Urothelium cell line (cell line): ENCODE measurements at regions not wholly inside any gene's neighbourhood (a gene's known extent, or its start where the extent isn't known, plus 50 kb on each side); places are given as distances from the start of the nearest gene placed in this dataset.
"Not testable (repeated sequence)": the region's sequence is repeated elsewhere in the genome, so short reads cannot be mapped to it uniquely, and the experiment has no call there.

ENCODE experiments used
- DNase-seq: peaks from one replicate; pipeline ENCODE4 v3.0.0; 2011; ENCODE audit warnings: low spot score, mixed read lengths
- FAIRE-seq: peaks from 2 replicates; lab custom pipeline; 2011; peaks lifted over from hg19 to GRCh38; lab: Jason Lieb, UNC

DNA sequence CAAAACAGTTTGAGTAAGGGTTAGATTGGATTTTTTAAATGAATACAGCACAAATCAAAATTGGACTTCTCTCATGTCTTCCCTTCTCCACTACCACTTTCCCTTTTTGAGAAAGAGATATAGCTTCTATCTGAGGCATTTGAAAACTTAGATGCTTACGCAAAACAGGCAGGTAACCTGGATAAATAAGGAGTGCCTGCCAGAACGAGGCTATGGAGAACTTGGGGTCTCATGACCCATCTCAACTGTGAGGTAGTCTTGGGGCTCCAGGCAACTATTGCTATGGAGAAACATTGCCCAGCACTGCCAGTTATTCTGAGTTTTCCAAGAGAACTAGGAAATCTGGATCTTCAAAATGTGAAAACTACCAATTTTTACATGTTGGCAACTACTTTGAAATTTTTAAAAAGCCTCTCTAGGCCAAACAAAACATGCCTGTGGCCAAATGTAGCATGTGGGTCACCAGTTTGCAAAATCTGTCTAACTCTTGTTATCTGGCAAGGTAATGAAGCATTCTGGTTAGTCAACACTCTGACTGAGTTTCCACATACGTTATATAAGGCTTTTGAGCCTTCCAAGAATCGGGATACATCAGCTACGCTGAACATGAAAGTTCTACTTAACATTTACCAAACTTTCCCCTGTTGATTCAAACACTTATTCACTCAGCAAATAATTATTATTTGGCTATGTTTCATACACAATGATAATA is 752.7 kb downstream of the KCNA4 start:
- DNase-seq (no peak), FAIRE-seq (no peak)

GRCh38 chr11:29261831-29262230 is 755.0 kb downstream of the KCNA4 start:
- DNase-seq (no peak), FAIRE-seq (no peak)

GRCh38 chr11:29260939-29261705 is 755.7 kb downstream of the KCNA4 start:
- peak; percentile 17 for FAIRE-seq
- peak; percentile 60 for DNase-seq

DNA sequence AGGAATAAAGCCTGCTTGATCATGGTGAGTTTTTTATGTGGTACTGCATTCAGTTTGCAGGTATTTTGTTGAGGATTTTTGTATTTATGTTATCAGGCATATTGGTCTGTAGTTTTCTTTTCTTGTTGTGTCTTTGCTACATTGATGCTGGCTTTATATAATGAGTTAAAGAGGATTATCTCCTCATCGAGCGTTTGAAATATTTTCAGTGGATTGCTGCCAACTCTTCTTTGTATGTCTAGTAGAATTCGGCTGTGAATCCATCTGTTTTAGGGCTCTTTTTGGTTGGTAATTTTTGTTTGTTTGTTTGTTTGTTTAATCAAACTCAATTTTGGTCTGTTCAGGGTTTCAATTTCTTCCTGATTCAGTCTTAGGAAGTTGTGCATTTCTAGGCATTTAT is 758.4 kb downstream of the KCNA4 start:
- no peak for DNase-seq
- FAIRE-seq = no peak

GRCh38 chr11:29256580-29256979 is 760.2 kb downstream of the KCNA4 start:
- no peak for FAIRE-seq
- DNase-seq = no peak

GRCh38 chr11:29255401-29255800 is 761.4 kb downstream of the KCNA4 start:
- DNase-seq (no peak), FAIRE-seq (no peak)

GRCh38 chr11:29251738-29252137 is 765.1 kb downstream of the KCNA4 start:
- peak; percentile 35 for FAIRE-seq

GRCh38 chr11:29249713-29250112 is 767.1 kb downstream of the KCNA4 start:
- FAIRE-seq (no peak), DNase-seq (no peak)

More at GRCh38 chr11:29251738-29252137, 765.1 kb downstream of the KCNA4 start:
- no peak for DNase-seq

DNA sequence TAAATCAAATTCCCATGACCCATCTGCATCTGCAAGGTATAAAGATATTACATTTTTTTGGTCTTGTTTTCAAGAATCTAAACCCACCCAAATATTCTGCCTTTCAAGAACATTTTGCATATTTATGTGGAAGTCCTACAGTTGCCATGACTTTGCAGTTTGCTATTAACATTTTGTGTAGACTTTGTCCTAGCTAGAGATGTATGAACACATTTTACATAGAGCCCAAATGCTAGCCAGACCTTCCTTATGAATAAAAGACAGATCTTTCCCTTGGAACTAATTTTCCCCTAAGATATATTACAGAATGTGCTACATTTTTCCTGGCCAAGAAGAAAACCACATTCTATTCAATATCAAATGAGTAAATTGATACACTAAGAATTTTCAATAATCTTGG is 772.5 kb downstream of the KCNA4 start:
- FAIRE-seq = no peak

GRCh38 chr11:29243616-29244015 is 773.2 kb downstream of the KCNA4 start:
- no peak for DNase-seq
- FAIRE-seq = no peak

More for the DNA sequence above, 772.5 kb downstream of the KCNA4 start:
- no peak for DNase-seq

DNA sequence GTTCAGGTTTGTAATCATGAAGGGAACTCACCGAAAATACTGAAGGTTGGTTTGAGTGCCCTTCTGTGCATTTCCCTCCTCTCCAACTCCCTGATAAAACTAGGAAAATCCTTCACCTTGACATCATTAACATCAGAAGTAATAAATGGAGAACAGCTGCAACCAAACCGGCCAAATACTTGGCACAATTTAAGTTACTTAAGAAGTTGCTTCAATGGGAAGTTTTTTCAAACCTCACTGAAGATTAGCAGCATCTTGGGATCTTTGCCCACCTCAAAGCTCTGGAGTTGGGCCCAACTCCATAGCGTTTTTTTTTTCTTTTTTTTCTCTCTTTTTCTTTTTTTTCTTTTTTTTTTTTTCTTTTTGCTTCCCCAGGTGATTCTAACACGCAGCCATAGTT is 784.8 kb downstream of the KCNA4 start:
- FAIRE-seq = no peak
- DNase-seq = no peak

- DNase-seq (no peak), FAIRE-seq (no peak)
Observed at GRCh38 chr11:29231586-29231985, 785.2 kb downstream of the KCNA4 start.

- FAIRE-seq = no peak
Observed at GRCh38 chr11:29227811-29228210, 789.0 kb downstream of the KCNA4 start.

GRCh38 chr11:29224739-29225384 is 792.0 kb downstream of the KCNA4 start:
- FAIRE-seq (no peak), DNase-seq (no peak)

More at GRCh38 chr11:29227811-29228210, 789.0 kb downstream of the KCNA4 start:
- DNase-seq = no peak

GRCh38 chr11:29219531-29219930 is 797.3 kb downstream of the KCNA4 start:
- DNase-seq, FAIRE-seq: not testable (repeated sequence)

- FAIRE-seq (no peak), DNase-seq (no peak)
Observed at GRCh38 chr11:29217901-29218300, 798.9 kb downstream of the KCNA4 start.

GRCh38 chr11:29214833-29215232 is 802.0 kb downstream of the KCNA4 start:
- no peak for FAIRE-seq
- no peak for DNase-seq

GRCh38 chr11:29211202-29211601 is 805.6 kb downstream of the KCNA4 start:
- FAIRE-seq (no peak), DNase-seq (no peak)

- DNase-seq (no peak), FAIRE-seq (no peak)
Observed at GRCh38 chr11:29210426-29210825, 806.4 kb downstream of the KCNA4 start.

- DNase-seq = no peak
- FAIRE-seq = no peak
Observed at GRCh38 chr11:29208117-29208516, 808.7 kb downstream of the KCNA4 start.

DNA sequence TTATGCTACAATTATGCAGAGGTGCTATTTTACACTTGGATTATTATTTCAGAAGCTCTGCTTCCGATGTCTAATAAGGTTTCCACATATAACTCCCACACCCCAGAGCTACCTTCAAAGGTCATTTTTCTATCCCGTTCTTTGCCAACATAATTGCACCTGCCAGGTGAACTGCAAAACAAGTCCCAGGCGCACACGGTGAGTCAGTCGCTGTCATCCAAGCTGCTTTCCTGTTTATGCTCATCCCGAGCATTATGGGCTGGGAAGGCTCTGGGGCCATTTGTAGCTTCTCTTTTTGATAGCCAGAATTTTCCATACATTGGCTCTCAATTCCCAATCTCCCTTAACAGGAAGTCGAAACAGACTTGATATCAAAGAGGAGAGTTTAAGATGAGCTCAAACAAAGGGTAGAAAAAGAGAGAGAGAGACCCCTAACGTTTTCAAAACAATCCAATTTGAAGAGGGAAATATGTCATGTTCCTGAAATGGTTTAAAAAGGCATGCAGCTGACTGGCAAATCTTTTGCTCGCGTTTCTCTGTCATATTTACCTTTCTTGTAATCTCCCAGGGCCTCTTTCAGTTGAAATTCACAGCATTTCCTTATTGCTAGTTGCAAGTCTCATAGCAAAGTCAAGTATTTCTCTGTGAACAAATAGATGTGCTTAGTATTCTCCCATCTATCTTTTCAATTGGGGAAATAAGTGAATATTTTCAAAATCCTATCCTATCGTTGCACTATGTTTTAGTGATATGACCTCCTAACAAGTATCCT is 815.9 kb downstream of the KCNA4 start:
- FAIRE-seq (no peak), DNase-seq (no peak)
